D721Med (cell line): ENCODE measurements at regions not wholly inside any gene's neighbourhood (a gene's known extent, or its start where the extent isn't known, plus 50 kb on each side); places are given as distances from the start of the nearest gene placed in this dataset.

Experiments
- DNase-seq: peaks from one replicate; pipeline ENCODE4 v3.0.0; 2011; ENCODE audit warnings: low spot score; ENCODE audit not compliant: insufficient read length
- FAIRE-seq: peaks from 2 replicates; lab custom pipeline; 2011; peaks lifted over from hg19 to GRCh38; lab: Jason Lieb, UNC
- CTCF ChIP-seq: IDR thresholded peaks from 2 replicates; pipeline ENCODE4 v1.5.1; 2012; ENCODE audit warnings: mild to moderate bottlenecking, control low read depth; ENCODE audit not compliant: insufficient read depth; ENCODE audit errors: missing control alignments

GRCh38 chr12:19926266-19926665, 442.1 kb upstream of the PDE3A start:
- TF ChIP-seq CTCF: no peak
- DNase-seq (no peak), FAIRE-seq (no peak)

- DNase-seq (no peak), FAIRE-seq (no peak)
- TF ChIP-seq CTCF: no peak
These were observed 440.7 kb upstream of the PDE3A start for GRCh38 chr12:19927661-19928060.

- DNase-seq: no peak
- no peak for TF ChIP-seq CTCF
- FAIRE-seq: no peak
These were observed 435.9 kb upstream of the PDE3A start for GRCh38 chr12:19932413-19932812.

- FAIRE-seq: no peak
- TF ChIP-seq CTCF: no peak
- DNase-seq: no peak
These were observed 434.4 kb upstream of the PDE3A start for GRCh38 chr12:19933924-19934323.

- DNase-seq (no peak), FAIRE-seq (no peak)
- TF ChIP-seq CTCF: no peak
These were observed 431.2 kb upstream of the PDE3A start for GRCh38 chr12:19937161-19937560.

- DNase-seq (no peak), FAIRE-seq (no peak)
- TF ChIP-seq CTCF: no peak
These were observed 430.3 kb upstream of the PDE3A start for GRCh38 chr12:19938031-19938430.

GRCh38 chr12:19938491-19938890, 429.8 kb upstream of the PDE3A start:
- DNase-seq (no peak), FAIRE-seq (no peak)
- no peak for TF ChIP-seq CTCF
